Keratinocyte (primary cell): ENCODE measurements at regions not wholly inside any gene's neighbourhood (a gene's known extent, or its start where the extent isn't known, plus 50 kb on each side); places are given as distances from the start of the nearest gene placed in this dataset.

Experiments
- CTCF ChIP-seq, 3 experiments: IDR thresholded peaks in 1 of 3; conservative IDR thresholded peaks in 1 of 3; optimal IDR thresholded peaks in 1 of 3; 2 replicates in 2 of 3; 3 replicates in 1 of 3; pipeline versions ENCODE3 to v1.5.1; 2011; ENCODE audit warnings: low read length in 3 of 3, mild to moderate bottlenecking in 3 of 3, moderate library complexity in 2 of 3, control low read depth in 1 of 3, inconsistent platforms in 1 of 3; ENCODE audit not compliant: insufficient read depth in 2 of 3; ENCODE audit errors: extremely low read depth in 1 of 3
- EZH2 ChIP-seq: IDR thresholded peaks from one replicate; pipeline ENCODE4 v1.6.1; 2012; ENCODE audit warnings: inconsistent platforms, mild to moderate bottlenecking, low read length, moderate library complexity

GRCh38 chr2:147468349-147468748 is 376.5 kb upstream of the ACVR2A start:
- no peak for TF ChIP-seq CTCF (optimal IDR thresholded peaks at IDR 0.05 in 1 of 3, IDR thresholded peaks at IDR 0.05 in 1 of 3, conservative IDR thresholded peaks at IDR 0.05 in 1 of 3; ENCODE audit: extremely low read depth in 1 of 3, insufficient read depth in 2 of 3, low read length in 3 of 3)
- TF ChIP-seq EZH2 = no peak
